Cardiac fibroblast (primary cell): ENCODE measurements at regions not wholly inside any gene's neighbourhood (a gene's known extent, or its start where the extent isn't known, plus 50 kb on each side); places are given as distances from the start of the nearest gene placed in this dataset.
"Not testable (repeated sequence)": the region's sequence is repeated elsewhere in the genome, so short reads cannot be mapped to it uniquely, and the experiment has no call there.

ENCODE experiments used
- DNase-seq, 2 donors: peaks; one replicate each; pipeline versions ENCODE4 v3.0.0 to v3.0.0-alpha.2; 2010; ENCODE audit warnings: low read depth in 2 of 2
- H3K4me3 ChIP-seq, 2 donors: replicated peaks in 1 of 2; 1 replicate in 1 of 2; 2 replicates in 1 of 2; pipeline ENCODE4 v1.5.1; 2011; ENCODE audit warnings: low read depth in 2 of 2, low read length in 2 of 2, mild to moderate bottlenecking in 2 of 2, moderate library complexity in 1 of 2
- CTCF ChIP-seq: IDR thresholded peaks from one replicate; pipeline ENCODE4 v1.5.1; 2011; ENCODE audit warnings: low read depth, mild to moderate bottlenecking, low read length, inconsistent platforms

DNA sequence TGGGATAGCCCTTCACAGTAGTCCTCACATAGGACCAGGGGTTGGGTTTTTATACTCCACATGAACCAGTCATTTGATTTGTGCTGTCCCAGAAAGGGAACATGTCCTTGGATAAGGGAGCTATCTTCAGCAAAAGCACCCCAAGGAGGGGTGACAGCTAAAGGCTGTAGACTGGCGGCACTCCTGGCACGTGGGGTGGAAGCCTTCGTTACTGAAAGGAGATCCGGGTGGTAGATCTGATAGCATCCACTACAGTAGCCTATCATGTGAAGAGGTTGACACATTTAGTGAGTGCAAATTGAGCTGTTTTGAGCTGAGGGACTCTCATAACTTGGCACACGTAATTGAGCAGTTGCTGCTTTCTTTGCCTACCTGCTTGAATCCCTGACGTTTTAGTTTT, 588.8 kb upstream of the GOLIM4 start:
- DNase-seq, result no peak
- no peak overlapping the region for H3K4me3 ChIP-seq
- no peak for TF ChIP-seq CTCF

GRCh38 chr3:168678730-168679129, 583.0 kb upstream of the GOLIM4 start:
- no peak overlapping the region for H3K4me3 ChIP-seq
- no peak for DNase-seq
- TF ChIP-seq CTCF, result no peak

- no peak overlapping the region for H3K4me3 ChIP-seq
- DNase-seq, result no peak
- TF ChIP-seq CTCF, result no peak
These were observed 575.4 kb upstream of the GOLIM4 start for GRCh38 chr3:168671091-168671490.

GRCh38 chr3:168660879-168661657, 565.3 kb upstream of the GOLIM4 start:
- not testable (repeated sequence) for H3K4me3 ChIP-seq, DNase-seq

DNA sequence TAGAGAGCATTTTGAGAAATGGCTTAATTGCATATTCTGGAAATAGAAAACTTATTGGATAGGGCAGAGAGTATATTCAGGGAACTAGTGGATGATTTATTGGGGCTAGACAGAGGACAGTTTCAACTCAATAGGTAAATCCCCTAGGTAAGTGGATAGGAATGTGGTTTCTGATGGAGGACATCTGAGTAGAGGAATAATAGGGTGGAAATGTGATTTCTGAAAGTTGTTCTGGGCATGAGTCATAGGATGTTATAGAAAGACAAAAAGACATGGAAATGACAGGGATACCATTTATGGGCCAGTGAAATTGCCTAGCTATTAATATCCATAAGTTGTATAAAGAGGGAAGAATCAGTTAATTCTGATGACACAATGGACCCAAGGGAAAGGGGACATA, 563.3 kb upstream of the GOLIM4 start:
- no peak for TF ChIP-seq CTCF
- no peak for DNase-seq
- no peak overlapping the region for H3K4me3 ChIP-seq

DNA sequence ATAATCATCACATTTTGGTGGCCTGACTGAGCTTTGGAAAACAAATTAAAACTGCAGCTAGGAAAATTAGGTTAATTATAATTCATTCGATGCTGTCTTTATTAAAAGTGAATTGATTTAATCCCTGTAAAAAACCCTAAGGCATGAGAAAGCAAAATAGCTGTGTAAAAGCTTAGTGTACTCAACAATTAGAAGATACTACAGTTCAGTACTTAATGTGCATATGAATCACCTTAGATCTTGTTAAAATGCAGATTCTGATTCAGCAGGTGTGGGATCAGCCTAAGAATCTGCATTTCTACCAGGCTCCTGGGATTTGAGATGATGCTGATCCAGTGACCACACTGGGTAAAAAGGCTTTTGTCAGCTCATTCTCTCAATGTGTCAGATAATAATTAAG, 559.9 kb upstream of the GOLIM4 start:
- no peak for DNase-seq
- no peak for TF ChIP-seq CTCF
- H3K4me3 ChIP-seq, result no peak overlapping the region

DNA sequence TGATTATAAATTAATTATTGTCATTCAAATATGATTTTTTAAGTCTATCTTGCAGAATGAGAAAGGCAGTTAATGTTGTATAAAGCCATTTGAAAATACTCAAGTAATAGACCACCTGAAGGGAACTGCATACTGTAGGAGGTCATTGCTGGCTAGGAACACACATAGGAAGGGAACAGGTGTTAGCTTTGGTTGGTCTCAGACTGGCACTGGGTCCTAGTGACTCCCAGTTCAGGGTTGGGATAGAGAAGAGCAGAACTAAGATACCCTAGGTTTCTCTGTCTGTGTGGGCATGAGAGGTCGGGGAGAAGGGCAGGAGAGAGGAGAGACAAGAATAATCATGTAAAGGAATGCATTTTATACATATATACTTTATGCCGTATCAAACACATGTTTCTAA, 559.0 kb upstream of the GOLIM4 start:
- no peak for DNase-seq
- TF ChIP-seq CTCF, result no peak
- H3K4me3 ChIP-seq, result no peak overlapping the region
